BE2C (cell line): ENCODE measurements at regions not wholly inside any gene's neighbourhood (a gene's known extent, or its start where the extent isn't known, plus 50 kb on each side); places are given as distances from the start of the nearest gene placed in this dataset.

Source experiments
- DNase-seq: peaks from one replicate; pipeline ENCODE4 v3.0.0-alpha.2; 2020
- H3K27me3 ChIP-seq: fragments of 250-450 bp; sonication (Bioruptor Pico); 2 replicates; pipeline ENCODE4 v1.5.1; 2020; ENCODE audit warnings: mild to moderate bottlenecking
- H3K36me3 ChIP-seq: fragments of 250-450 bp; sonication (Bioruptor Pico); 2 replicates; pipeline ENCODE4 v1.5.1; 2020; ENCODE audit warnings: mild to moderate bottlenecking
- H3K4me1 ChIP-seq: fragments of 250-450 bp; sonication (Bioruptor Pico); 2 replicates; pipeline ENCODE4 v1.5.1; 2020
- H3K4me3 ChIP-seq: 2 replicates; pipeline ENCODE4 v1.5.1; 2011; ENCODE audit warnings: low read depth, low read length
- H3K9me3 ChIP-seq: fragments of 250-450 bp; sonication (Bioruptor Pico); 2 replicates; pipeline ENCODE4 v1.5.1; 2020
- CTCF ChIP-seq: IDR thresholded peaks from 2 replicates; pipeline ENCODE4 v1.5.1; 2012; ENCODE audit warnings: mild to moderate bottlenecking, low read depth, low read length

DNA sequence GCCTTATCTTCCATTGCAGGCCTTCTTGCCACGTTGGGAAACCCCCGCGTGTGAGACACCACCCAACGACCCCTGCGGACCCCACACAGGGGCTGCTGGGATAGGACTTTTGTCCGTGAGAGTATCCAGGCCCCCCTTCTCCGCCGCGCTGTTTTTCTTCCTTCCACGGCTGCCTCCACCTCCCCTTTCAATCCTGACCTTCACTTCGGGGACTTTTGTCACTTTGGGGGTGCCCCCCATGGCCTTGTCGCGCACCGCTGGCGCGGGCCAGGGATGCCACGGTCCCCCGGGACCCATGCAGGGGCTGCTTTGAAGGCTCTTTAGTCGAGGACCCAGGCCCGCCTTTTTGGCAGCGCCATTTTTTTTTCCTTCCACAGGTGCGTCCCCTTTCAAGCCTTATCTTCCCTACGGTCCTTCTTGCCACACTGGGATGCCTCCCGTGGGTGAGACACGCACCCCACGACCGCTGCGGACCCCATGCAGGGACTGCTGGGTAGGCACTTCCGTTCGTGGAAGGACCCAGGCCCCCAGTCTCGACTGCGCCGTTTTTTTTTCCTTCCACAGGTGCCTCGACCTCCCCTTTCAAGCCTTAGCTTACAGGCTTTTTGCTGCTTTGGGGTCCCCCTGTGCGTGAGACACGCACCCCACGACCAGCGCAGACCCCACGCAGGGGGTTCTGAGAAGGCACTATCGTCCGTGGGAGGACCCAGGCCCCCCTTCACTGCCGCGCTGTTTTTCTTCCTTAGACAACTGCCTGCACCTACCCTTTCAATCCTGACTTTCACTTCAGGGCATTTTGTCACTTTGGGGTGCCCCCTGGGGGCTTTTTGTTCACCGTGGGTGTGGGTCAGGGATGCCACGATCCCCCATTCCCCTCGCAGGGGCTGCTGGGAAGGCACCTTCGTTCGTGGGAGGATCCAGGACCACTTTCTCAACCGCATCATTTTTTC is 267.4 kb downstream of the ALG10 start:
- H3K9me3 ChIP-seq: peaks cover 5% of the 10 kb centered on the region

DNA sequence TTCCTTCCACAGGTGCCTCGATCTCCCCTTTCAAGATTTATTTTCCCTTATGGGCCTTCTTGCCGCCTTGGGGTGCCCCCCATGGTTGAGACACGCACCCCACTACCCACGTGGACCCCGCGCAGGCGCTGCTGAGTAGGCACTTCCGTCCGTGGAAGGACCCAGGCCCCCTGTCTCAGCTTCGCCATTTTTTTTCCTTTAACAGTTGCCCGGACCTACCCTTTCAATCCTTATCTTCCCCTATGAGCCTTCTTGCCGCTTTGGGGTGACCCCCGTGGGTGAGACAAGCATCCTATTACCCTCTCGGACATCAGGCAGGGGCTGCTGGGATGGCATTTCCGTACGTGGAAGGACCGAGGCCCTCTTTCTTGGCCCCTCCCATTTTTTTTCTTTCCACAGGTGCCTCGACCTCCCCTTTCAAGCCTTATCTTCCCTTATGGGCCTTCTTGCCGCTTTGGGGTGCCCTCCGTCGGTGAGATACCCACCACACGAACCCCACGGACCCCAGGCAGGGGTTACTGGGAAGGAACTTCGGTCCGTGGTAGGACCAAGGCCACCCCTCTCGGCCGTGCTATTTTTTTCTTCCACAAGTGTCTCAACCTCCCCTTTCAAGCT is 268.2 kb downstream of the ALG10 start:
- H3K9me3 ChIP-seq: peaks cover 5% of the 10 kb centered on the region
- H3K4me3 ChIP-seq: no peak overlapping the region
- DNase-seq: no peak
- H3K27me3 ChIP-seq: no peaks in the 10 kb centered on the region
- H3K4me1 ChIP-seq: no peaks in the 10 kb centered on the region
- no peak for TF ChIP-seq CTCF
- H3K36me3 ChIP-seq: no peaks in the 10 kb centered on the region

More for the DNA sequence above, 267.4 kb downstream of the ALG10 start:
- no peak for DNase-seq
- H3K4me1 ChIP-seq: no peaks in the 10 kb centered on the region
- no peaks in the 10 kb centered on the region for H3K27me3 ChIP-seq
- no peak for TF ChIP-seq CTCF
- no peaks in the 10 kb centered on the region for H3K36me3 ChIP-seq
- H3K4me3 ChIP-seq: no peak overlapping the region

- no peaks in the 10 kb centered on the region for H3K27me3 ChIP-seq
- H3K4me3 ChIP-seq: no peak overlapping the region
- no peaks in the 10 kb centered on the region for H3K4me1 ChIP-seq
- H3K9me3 ChIP-seq: peaks cover 5% of the 10 kb centered on the region
- H3K36me3 ChIP-seq: no peaks in the 10 kb centered on the region
- no peak for DNase-seq
- TF ChIP-seq CTCF: no peak
Observed at GRCh38 chr12:34291001-34291400, 268.7 kb downstream of the ALG10 start.

GRCh38 chr12:34291426-34291901 is 269.2 kb downstream of the ALG10 start:
- Histone ChIP-seq H3K36me3 (no peaks in the 10 kb centered on the region), H3K4me1 (no peaks in the 10 kb centered on the region), H3K9me3 (peaks cover 5% of the 10 kb centered on the region), H3K27me3 (no peaks in the 10 kb centered on the region), H3K4me3 (no peak overlapping the region)
- no peak for DNase-seq
- no peak for TF ChIP-seq CTCF

DNA sequence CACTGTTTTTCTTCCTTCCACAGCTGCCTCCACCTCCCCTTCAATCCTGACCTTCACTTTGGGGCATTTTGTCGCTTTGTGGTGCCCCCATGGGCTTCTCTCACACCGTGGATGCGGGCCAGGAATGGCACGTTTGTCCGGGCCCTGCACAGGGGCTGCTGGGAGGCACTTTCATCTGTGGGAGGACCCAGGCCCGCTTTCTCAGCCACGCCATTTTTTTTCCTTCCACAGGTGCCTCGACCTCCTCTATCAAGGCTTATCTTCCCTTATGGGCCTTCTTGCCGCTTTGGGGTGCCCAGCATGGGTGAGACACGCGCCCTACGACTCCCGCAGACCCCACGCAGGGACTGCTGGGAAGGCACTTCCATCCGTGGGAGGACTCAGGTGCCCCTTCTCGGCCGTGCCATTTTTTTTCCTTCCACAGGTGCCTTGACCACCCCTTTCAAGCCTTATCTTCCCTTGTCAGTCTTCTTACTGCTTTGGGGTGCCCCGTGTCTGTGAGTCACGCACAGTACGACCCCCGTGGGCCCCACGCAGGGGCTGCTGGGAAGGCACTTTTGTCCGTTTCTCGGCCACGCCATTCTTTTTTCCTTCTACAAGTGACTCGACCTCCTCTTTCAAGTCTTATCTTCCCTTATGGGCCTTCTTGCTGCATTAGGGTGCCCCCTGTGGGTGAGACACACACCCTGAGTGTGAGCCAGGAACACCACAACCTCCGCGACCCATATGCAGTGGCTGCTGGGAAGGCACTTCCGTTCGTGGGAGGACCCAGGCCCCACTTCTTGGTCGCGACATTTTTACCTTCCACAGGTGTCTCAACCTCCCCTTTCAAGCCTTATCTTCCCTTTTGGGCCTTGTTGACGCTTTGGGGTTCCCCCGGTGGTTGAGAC is 270.7 kb downstream of the ALG10 start:
- no peaks in the 10 kb centered on the region for H3K27me3 ChIP-seq
- DNase-seq: no peak
- peaks cover 3% of the 10 kb centered on the region for H3K9me3 ChIP-seq
- no peak overlapping the region for H3K4me3 ChIP-seq
- no peaks in the 10 kb centered on the region for H3K36me3 ChIP-seq
- H3K4me1 ChIP-seq: no peaks in the 10 kb centered on the region
- TF ChIP-seq CTCF: no peak
